HG02588 (cell line): ENCODE measurements at regions not wholly inside any gene's neighbourhood (a gene's known extent, or its start where the extent isn't known, plus 50 kb on each side); places are given as distances from the start of the nearest gene placed in this dataset.

ENCODE experiments used
- ATAC-seq: cut with Tn5 transposase; IDR thresholded peaks from one replicate; pipeline ENCODE4 v1.9.1; 2021; ENCODE audit warnings: mild to moderate bottlenecking, moderate library complexity; ENCODE audit not compliant: unreplicated experiment

DNA sequence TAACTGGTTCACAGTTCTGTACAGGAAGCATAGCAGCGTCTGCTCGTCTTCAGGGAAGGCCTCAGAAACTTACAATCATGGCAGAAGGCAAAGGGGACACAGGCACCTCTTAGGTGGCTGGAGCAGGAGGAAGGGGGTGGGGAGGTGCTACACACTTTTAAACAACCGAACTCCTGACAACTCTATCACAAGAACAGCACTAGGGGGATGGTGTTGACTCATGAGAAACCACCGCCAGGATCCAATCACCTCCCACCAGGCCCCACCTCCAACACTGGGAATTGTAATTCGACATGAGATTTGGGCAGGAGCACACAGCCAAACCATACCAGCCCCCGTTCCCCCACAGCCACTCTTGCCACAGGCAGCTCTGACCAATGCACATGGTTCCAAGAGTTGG, 306.3 kb upstream of the POU3F1 start:
- ATAC-seq = no peak

DNA sequence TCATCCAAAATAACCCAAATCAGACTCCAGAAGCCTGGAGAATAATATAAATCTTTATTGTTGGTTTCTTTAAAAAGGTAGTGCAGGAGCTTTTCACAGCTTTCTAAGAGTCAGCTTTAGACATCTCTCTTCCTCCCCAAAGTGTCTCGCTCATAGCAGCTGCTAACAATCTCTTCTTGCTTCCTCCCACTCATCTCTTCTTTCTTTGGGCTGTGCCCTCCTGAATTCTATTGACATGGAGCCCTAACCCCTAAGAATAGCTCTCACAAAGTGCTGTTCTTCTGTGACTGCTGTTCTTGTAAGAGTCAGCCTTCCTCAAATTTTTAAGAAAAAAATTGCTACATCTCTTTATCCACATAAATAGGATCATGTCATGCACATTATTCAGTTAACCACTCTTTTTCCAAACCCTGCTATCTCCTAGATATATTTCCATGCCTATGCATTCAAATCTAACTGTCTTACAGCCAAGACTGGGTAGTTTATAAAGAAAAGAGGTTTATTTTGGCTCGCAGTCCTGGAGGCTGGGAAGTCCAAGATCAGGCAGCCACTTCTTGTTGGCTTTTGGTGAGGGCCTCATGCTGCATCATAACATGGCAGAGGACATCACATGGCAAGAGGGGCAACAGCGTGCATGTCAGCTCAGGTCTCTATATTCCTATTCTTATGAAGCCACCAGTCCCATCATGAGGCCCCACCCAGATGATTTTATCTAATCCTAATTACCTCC, 301.0 kb upstream of the POU3F1 start:
- ATAC-seq = no peak

DNA sequence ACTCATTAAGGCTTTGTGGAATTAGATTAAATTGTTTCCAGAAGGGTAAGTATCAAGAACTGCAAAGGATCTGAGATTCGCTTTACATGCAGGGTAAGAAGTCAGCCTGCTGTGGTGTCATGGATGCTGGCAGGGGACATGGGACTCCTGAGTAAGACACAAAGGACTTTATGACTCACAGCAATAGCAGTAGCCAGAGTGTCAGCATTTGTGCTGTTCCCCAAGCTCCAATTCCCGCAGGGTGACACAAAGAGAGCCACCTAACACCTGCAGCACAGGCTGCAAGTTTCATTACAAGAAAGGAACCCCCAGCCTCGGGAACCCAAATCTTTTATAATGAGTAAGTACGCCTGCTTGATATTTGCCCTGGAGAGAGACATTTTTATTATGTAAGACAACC, 298.1 kb upstream of the POU3F1 start:
- no peak for ATAC-seq

DNA sequence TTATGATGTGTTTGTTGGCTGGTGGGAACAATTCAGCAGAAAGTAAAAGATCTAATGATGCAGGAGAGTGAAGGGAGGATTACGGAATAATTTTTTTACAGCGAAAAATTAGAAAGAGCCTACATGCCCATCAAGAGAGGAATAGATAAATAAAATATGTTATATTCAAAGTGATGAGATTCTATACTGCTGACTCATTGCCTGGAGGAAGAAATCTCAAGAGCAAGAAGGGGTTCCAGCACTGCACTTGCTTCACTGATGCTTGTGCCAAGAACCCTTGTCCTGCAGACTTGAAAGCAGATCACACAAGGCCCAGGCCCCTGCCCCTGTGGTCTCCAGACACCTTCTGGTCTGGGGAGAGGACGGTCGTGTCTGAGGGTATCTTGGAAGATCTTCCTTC, 295.1 kb upstream of the POU3F1 start:
- ATAC-seq = no peak

DNA sequence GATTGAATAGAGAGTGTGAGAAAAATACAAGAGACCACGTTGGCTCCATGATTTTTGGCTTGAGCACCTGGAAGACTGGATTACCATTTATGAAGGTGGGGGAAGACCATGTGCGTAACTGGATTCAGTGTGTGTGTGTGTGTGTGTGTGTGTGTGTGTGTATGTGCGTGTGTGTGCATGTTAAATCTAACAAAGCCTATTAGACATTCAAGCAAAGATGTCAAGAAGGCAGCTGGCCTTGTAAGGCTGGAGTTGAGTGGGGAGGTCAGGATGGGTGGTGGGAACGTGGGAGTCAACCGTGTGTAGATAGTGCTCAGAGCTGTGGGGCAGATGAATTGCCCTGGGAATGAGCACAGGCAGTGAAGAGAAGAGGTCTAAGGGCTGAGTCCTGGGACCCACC, 293.8 kb upstream of the POU3F1 start:
- ATAC-seq = no peak

DNA sequence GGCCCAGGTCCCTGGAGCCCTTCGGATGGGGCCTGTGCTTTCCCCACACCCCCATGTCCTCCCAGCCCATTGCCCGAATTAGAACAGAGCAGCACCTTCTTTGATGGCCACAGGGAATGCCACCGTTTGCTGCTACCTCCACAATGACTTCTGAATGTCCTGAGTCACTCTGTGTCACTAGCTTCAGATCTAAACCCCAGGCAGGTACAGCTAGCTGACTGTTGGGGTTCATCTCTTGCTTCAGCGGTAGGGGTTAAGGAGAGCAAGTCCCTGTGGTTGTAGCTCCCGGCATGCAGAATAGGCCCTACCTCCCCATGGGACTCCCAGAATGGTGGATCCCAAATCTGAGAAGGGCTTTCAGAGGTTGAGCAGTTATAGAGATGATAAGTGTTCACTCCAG, 291.1 kb upstream of the POU3F1 start:
- ATAC-seq = no peak

DNA sequence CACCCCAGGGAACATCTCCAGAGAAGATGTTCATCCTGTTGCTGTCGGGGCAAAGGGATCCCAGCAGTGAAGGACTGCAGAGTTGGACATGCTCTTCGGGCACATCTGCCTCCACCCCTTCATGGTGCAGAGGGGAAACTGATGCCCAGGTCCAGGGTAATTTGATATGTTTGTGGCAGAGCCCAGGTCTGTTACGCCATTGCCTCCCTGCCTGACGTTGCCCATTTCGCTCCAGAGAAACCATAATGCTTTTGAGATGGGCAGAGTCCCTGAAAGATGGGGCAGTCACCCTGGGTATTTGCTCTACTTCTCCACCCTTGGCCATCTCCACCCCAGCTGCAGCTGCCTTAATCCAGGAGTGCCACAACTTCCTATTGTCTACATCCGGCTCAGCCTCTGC, 290.4 kb upstream of the POU3F1 start:
- ATAC-seq = no peak

DNA sequence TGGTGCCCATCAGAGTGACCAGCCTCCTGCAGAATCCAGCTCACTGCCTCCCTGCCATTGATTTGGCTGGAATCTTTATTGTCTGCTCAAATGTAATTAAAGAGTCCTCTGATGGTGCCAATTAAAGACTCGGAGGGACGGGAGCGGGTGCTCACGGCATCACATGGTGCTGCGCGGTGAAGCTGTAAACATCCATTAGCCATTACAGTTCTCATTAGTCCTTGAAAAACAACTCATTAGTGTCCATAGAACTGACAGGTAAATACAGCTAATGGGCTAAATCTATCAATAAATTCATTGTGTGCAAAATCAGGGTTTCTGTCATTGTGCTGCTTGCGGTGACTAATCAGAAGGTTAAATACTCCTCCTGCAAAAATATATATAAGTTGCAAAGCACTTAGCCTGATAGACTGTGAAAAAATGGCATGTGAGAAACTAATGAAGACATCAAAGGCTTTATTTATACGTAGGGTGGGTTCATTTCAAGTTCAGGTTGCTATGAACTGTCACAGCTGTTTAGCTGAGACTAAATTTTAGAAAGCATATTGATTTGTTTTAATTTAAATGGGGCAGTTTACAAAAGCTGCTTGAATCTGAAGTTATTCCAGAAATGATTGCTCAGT, 289.8 kb upstream of the POU3F1 start:
- ATAC-seq = no peak

DNA sequence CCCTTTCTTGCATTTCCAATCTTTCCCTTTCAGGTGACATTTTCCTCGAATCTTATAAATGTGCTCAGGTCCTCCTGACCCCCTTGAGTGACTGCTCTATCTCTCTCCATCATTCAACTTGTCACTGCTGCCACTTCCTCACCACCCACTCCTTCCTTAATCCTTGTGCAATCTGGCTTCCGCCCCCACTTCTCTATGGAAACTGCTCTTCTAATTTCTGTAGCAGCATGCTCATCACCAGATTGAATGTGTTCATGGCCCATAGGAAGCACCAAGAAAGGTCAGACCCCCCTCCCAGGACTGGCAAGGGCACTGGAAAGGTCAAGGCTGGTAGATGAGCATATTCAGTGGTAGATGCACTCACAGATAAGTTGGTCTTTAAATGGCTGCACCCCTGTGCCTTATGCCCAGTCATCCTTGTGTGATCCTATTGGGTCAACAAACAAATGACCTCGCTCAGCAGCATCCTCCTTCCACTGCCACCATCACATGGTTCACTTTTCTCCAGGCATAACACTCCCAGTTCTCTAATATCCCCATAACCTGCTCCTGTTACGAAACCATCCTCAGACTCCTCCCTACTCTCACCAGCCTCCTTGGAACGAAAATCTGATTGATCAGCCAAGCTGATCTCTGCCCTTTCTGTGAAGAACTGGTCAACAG, 288.5 kb upstream of the POU3F1 start:
- ATAC-seq = no peak

DNA sequence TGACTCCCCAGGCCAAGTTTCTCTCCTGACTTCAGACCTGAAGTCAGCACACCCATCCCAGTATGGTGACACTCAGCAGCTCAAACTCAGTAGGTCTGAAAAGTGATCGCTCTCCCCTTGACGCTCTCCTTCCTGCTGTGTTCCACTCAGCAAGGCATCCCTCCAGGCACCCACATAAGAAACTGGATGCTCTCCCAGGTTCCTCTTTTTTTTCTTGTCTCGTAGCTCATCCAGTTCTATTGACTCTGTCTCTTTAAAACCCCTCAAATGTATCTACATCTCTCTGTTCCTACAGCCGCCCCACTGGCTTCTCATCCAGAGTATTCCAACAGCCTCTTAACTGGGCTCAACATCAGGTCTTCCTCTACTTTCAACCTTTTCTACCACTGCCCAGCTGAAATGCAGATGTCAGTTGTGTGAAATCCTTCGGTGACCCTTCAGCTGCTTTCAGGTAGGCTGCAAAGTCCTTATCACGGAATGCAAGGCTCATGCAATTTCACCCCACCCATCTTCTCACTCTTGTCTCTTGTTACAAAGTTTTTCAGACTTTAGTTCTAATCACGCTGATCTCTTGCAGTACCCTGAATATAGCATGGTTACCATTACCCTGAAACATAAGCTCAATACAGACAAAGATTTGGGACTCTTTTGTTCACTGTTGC, 286.2 kb upstream of the POU3F1 start:
- no peak for ATAC-seq

DNA sequence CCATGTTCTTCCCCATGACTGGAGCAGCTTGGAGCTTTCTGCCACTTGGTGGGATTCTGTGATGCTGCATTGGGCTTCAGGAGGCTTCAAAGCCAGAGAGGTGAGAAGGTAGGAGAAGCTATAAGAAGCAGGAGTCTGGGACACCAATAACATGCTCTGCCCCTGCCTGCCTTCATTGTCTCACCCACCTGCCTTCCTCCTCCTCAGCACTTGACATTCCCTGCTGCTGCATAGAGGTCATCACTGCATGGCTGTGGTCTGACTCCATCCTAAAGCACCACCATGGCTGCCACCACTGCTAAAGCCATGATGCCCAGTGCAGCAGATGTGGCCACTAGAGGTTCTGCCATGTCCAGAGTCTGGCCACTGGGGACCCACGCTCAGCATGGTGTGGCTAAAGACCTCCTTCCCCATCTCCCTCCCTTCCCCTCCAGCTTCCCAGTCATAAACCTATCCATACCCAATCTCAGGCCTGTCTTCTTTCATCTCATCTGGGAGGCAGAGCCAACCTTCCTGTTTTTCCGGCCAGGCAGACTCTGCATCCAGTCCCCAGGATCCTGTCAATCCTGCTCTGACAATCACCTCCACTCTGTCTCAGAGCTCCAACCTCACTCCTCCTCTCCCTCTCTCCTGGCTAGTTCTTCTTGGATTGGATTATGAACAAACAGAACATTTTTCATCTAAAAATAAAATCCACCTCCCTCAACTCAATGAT, 285.1 kb upstream of the POU3F1 start:
- ATAC-seq = no peak

DNA sequence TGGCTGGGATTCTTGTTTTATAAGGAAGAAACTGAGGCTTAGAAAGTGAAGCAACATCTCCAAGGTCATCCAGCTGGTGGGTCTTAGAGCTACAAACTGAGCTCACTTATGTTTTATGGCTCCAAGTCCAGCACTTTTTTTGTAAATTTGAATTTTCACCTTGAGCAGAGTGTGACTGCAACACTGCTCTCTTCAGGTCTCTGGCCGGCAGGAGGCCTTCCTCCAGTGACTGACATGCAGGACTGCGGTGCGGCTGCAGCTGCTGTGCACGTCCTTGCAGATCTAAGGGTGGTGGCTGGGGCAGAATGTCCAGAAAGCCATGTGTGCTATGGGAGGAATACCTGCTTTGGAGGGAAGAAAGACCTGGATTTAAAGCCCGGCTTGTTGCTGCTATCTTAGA, 284.2 kb upstream of the POU3F1 start:
- no peak for ATAC-seq

DNA sequence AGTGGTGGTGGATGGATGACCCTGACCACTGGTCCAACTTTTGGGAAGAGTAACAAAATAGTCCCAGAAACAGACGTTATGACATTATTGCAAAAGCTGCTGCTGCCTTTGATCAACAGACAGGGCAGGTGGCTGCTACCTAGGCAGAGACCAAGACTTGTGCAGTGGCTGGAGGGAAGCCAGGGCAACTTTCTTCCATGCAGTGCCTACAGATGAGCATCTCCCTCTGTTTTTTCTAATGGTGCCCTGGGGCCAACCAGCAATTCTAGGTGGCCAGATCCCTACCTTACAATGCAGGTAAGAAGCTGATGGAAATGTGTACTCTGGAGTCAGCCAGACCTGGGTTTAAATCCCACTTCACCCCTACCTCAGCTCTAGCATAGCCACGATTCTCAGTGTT, 283.1 kb upstream of the POU3F1 start:
- ATAC-seq = no peak

DNA sequence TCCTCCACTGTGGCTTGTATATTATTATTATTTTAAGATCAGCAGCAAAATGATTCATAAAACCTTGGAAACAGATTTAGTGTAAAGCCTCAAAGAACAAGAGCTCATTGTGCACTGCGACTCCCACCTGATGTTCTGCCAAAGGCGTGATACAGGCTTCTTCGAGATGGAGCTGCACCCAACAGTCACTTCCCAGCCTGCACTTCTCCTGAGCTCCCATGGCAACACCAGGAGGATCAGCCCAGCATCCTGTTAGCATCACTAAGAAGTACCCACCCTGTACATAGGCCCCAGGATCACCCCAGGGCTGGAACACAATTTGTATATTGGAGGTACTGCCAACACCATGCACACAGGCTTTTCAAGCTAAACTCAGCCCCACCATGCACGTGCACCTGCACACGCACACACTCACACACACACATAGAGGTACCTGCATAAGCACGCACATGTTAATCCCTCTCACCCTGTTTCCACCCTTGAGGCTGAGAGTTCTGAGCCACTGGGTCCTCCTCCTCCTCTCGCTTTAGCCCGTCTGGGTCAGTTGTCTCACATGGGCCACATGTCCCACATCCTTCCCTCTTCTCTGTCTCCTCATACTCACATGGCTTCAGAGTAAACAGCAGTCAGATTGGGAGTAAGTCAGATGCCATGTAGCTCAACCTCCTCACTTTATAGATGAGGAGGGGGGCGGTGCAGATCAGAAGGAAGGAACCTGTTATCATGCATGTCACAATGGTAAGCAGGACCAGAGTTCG, 281.9 kb upstream of the POU3F1 start:
- no peak for ATAC-seq

DNA sequence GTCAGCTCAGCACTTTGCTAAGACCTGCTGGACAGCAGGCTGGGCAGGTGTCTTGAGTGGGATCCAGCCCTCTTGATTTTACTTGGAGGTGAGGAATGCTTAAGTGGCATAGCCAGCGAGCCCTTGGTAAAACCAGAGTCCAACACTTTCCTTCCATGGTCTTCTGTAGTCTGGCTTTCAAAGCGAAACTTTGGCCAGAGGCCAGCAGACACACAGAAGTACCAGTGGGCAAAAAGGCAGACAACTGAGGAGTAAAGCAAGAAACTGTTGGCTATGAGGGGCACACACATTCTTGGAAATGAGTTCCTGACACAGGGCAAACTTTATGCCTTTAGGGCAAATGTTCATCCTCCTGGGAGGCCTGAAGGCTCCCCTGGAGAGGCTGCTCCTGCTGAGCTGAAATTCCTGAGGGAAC, 281.0 kb upstream of the POU3F1 start:
- ATAC-seq = no peak

DNA sequence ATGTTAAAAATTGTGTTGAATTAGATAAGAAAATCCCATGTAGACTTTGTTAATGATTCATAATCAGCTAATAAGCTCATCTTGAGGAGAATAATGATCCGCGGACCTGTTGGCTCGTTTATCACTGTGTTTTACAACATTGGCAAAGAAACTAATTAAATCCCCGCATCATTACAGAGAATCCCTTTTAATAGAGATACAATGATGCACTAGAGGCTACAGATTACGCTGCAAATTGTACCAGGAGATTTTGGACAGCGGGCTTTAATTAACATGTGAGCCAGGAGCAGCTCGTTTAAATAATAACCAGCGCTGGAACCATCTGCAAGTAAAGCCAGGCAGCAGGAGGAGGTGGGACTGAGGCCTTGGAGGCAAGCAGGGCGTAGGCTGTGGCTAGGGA, 280.3 kb upstream of the POU3F1 start:
- no peak for ATAC-seq

DNA sequence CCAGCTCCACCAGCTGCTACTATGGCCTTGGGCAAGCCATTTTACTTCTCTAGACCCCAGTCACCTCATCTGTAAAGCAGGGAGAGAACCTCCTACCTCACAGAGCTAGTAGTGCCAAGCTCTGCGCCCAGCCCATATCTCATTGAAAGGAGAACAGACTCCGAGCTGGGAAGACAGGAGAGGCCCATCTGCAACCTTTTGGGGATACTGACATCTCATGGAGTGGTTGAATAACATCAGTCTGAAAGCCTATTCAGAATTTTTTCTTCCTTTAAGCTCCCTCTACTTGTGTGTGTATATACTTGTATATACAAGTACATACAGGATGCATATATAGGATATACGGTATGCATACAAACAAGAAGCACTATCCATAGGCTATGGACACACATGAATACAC, 279.5 kb upstream of the POU3F1 start:
- ATAC-seq = no peak

DNA sequence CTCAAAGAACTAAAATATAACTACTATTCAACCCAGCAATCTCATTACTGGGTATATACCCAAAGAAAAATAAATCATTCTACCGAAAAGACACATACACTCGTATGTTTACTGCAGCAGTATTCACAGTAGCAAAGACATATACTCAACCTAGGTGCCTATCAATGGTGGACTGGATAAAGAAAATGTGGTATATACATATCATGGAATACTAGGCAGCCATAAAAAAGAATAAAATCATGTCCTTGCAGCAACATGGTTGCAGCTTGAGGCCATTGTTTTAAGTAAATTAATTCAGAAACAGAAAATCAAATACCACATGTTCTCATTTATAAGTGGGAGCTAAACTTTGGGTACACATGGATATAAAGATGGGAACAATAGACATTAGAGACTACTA, 266.2 kb upstream of the POU3F1 start:
- no peak for ATAC-seq

DNA sequence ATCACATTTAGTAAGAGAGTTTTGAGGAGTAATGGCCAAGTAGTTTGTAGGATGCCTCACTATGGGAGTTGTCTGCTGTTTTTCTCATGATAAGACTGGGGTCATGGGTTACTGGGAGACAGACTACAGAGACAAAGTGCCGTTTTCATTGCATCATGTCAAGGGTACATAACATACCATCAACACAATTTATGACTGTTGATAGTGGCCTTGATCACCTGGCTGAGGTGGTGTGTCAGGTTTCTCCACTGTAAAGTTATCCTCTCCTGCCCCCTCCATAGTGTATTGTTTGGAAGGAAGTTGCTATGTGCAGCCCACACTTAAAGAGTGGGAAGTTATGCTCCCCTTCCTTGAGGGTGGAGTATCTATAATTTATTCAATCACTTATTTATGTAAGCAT, 263.5 kb upstream of the POU3F1 start:
- no peak for ATAC-seq

DNA sequence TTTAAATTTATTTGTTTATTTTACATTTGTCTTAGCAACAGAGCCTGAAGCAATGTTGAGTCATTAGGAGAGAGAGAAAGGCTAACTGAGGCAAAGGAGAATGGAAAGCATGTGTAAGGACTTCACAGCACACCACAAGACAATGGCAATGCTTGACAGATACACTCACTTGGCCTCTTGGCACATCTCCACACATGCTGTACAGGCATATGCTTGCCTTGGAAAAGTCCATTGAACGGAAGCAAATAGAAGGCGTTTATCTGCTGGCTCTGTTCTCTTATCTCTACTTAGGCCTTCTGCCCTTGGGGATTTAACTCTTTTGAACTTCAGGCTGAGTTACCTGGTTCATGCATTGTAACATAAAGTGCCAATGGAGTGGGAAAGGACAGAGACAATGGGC, 262.2 kb upstream of the POU3F1 start:
- ATAC-seq = no peak

DNA sequence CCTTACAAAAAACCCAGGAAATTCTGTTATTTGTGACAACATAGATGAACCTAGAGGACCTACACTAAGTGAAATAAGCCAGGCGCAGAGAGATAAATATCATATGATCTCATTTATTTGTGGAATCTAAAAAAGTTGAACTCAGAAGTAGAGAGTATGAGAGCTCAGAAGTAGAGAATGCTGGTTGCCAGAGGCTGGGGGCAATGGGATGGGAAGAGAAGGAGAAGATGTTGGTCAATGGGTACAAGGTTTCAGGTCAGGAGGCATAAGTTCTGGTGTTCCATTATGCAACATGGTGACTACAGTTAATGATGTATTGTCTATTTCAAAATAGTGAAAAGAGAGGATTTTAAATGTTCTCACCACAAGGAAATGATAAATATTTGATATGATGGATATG, 259.1 kb upstream of the POU3F1 start:
- no peak for ATAC-seq
